H4 (cell line): ENCODE measurements at regions not wholly inside any gene's neighbourhood (a gene's known extent, or its start where the extent isn't known, plus 50 kb on each side); places are given as distances from the start of the nearest gene placed in this dataset.

Experiments
- DNase-seq: peaks from one replicate; pipeline ENCODE4 v3.0.0-alpha.2; 2015; ENCODE audit warnings: low spot score

- no peak for DNase-seq
These were observed 83.6 kb upstream of the PPARA start for GRCh38 chr22:46066691-46067090.

DNA sequence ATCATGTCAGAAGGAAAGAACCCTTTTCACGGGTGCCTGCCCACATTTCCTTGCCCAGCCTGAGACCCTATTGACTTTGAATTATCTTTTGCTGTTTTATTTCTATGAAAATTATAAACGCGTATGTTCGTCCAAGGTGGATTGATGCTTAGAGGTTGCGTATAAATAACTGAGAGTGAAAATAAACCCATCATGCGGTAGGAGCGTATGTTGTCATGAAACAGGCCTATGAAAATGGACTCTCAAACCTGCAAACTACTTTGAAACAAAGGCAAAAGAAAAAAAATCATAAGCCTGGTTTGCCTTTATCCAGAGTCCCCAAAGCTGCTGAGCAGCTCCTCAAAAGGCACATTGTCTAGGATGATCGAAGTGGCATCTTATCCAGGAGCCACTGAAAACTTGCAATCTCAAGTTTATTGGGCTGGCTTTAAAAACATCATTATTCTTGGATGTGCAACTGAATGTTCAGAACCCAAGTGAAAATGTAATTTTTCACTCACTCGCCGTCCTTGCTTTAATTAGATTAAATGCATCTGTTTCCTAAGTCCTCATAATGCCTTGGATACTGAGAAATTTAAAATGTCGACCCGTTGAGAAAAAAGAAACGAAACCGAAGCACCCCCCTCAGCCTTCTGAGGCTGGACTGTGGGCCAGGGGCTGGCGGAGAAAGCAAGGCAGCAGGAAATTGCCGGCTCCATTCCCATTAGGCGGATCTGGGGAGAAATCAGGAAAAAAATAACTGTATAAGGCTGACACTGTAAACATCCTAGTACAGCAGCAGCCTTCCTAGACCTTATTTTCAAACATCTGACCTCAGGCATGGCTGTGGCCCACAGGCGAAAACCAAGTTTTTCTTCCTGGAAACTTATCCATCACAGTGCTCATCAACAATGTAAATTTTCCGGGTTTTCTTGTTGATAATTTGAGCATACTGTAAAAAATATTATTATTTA, 82.9 kb upstream of the PPARA start:
- no peak for DNase-seq

DNA sequence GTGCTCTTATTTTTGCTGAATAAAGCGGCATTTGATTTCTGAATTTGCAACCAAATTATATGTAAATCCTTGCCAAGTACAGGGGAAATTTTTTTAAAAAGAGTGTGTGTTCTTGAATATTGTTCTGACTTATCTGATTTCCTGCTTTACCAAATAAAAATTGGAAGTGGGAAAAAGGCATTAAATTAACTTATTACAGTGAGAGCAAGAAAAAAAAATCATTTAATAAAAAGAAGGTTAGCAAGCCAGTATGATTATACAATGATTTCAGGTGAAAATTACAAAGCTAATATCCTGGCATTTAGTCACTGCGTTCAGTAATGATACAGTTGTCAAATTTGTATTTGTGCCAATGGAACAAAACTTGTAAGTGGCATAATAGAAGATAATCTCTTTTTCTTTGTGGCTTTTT, 82.1 kb upstream of the PPARA start:
- no peak for DNase-seq

DNA sequence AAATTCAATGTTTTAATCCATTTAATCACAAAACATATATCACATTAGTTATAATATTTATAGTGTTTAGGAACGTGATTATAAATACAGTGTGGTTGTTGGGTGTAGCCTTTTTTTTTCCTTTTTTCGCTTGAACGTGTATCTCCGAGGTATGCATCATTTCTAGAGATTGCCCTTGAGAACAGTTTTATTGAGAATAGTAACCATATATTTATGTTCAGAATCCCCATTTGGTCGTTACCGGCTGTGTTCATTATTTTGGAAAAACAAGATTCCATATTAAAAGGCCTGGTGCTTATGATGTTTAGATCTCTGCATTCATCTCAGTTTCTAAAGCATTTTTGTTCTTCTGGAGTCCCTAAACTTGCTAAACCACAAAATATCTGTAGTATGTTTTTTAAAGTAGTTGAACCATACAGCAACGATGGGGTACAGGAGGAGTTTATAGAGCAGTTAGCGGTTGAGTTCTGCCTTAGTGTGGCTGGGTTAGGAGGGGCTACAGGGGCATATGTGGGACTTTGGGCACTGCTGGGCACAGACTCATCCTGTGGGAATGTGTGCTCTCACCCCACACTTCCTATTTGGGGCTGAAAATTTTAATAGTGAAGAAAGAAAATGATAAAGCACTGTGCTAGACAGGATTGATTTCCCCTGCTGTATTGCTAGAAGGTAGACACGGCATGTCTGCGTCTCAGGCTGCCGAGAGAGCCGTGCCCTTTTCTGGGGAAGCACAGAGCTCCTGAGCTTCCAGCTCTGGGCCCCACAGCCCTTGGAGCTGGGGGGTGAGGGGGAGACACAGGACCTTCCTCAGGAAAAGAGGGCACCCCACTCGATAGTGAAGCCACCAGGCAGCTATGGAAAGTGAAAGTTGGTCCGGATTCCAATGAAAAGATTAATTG, 81.5 kb upstream of the PPARA start:
- DNase-seq, result peak; percentile 87

DNA sequence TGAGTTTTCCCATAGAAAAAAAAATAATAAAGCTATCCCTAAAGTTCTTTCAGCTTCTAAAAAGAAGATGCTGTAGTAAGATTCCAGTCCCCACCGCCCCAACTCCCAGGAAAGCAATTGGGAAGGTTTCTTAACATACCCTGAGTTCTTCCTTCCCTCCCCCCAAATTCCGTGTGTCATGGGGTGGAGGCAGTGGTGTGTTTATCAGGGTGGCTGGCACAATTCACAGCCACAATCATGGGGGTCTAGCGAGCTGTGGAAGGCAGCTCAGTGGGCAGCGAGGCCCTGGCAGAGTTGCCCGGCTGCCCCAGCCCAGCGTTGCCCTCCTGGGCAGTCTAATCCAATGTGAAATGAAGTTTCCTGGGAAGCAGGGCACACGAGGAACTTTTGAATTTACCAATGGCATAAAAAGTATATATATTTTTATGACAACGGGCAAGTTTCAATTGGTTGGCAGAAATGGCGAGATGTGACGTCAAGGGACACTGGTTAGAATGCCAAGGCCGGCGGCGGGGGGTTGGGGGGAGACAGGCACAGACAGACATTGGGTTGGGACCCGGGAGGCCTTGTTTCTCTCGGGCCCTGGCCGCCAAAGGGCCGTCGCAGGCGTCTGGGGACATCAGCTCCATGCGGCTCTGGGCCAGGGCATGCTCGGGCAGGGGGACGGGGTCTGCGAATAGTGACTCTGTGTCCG, 80.7 kb upstream of the PPARA start:
- DNase-seq, result peak; percentile 94

- DNase-seq, result no peak
These were observed 80.0 kb upstream of the PPARA start for GRCh38 chr22:46070215-46070802.

DNA sequence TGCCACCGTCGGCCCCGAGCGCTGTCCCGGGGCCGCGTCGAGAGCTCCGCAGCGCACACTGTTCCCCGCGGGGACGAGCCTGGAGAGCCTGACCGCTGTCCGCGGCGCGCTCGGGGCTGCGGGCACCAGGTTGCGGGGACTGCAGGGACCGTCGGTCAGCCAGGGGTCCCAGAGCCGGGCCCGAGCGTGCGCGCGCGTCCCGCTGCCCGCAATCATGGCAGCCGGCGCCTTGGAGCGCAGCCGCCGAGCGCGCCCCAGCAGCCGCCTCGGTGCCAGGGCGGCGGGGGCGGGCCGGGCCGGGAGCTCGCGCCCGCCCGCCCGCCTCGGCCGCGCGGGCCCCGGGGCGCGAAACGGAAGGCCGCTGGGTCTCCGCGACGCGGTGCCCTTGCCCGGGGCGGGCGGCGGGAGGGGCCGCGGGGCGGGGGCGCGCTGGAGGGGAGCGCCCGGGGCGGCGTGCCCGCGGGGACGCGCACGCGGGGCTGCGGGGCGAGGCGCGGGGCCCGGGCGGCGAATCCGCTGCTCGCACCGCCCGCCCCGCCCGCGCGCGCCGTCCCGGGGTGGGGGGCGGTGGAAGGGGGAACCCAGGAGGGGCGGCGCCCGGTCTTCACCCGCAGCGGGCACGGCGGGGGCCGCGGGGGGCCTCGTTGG, 79.4 kb upstream of the PPARA start:
- DNase-seq, result no peak

GRCh38 chr22:46071451-46072109, 78.7 kb upstream of the PPARA start:
- peak; percentile 93 for DNase-seq

DNA sequence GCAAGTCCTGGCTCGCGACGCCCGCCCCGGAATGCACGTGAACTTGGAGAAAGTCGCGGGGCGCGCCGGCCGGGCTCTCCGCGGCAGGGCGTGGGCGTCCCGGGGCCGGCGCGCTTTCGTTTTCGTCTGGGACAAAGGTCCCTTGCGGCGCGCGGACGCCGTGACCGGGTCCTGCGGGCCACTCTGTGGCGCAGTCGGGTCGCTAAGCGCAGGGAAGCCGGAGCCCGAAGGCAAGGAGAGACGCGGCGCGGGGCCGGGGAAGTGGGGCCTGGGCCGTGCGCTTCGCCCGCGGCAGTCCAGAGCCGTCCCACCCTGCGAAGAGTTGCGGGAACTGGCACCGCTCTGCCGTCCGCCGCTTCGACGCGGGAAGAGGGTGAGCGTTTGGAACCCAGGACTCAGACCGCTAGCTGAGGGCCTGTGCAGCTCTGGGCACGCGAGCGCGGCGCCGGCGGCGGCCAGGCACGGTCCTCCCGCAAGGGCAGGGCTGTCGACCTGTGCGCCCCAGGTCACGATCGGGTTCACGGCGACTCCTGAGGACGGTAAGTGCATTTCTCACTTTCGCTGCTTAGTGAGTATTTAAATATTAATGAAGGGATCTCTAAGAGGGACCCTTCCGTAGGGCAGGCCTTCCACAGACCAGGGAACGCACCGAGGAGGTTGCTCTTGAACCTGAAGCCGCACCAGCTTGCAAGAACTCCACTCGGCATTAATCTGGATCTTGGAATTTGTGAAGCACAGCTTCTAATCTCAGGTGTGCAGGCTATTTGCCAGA, 78.0 kb upstream of the PPARA start:
- DNase-seq, result no peak

DNA sequence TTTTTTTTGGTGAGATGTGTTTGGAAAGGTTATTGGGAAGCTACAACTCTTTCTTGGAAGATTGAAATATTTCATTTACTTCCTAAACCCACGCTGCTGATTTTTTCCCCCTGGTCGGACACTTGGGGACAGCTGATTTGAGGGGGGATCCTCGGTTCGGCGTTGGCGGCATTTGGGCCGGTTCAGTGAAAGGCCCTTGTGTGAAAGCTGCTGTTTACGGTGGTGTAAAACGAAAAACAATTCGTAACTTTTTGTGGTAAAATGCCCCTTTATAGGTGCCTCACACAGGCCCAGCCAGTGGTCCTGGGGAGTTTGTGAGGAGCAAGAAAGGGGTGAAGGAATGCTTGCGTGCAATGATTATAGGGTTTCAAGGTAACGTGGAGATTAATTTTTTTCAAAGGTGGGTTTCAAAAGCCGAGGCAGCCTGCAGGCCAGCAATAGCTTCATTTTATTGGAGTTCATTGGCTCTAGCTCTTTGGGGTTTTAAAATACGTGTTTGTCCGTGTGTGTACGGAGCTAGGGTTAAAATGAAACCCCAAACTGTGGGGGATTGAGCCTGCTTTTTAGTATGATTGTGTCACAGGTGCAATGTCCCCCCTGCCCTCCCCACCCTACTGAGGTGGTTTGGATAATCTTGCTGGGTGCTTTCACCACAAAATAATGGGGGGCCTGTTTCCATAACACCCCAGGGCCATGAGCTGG, 77.2 kb upstream of the PPARA start:
- DNase-seq, result no peak

DNA sequence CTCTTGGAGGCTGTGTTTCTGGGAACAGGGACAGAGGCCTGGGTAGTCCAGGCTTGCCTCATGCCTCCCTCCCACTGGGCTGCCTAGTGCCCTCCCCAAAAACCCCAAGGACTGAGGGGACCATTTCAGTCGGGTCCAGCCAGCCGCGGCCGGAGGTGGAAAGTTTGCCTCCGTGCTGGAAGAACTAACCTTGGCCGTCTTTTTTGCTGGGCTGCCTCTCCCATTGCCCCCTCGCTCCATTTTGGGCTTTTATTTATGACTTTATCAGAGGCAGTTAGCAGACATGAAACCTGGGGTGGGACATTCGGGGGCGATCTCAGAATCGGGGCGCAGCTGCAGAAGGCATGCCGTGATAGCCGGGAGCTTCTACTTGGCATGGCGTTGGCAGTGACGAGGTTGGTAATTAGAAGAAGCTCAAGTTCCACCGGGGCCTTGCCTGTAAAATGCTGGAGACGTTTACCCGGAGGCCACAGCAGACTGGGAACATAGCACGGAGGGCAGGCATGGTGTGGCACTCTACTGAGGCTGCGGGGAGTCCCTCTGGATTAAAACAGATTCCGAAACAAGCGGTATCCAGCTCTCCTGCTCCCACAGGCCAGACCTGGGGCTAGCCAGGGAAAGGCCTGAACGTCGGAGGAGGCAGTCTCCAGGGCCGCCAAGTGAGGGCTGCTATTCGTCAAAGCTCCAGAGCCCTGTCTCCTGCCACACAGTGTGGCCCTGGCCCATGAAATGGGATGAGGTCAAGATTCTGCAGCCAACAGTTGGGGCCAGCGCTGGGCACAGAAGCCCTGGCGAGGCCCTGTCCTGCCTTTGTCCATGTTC, 76.4 kb upstream of the PPARA start:
- no peak for DNase-seq

DNA sequence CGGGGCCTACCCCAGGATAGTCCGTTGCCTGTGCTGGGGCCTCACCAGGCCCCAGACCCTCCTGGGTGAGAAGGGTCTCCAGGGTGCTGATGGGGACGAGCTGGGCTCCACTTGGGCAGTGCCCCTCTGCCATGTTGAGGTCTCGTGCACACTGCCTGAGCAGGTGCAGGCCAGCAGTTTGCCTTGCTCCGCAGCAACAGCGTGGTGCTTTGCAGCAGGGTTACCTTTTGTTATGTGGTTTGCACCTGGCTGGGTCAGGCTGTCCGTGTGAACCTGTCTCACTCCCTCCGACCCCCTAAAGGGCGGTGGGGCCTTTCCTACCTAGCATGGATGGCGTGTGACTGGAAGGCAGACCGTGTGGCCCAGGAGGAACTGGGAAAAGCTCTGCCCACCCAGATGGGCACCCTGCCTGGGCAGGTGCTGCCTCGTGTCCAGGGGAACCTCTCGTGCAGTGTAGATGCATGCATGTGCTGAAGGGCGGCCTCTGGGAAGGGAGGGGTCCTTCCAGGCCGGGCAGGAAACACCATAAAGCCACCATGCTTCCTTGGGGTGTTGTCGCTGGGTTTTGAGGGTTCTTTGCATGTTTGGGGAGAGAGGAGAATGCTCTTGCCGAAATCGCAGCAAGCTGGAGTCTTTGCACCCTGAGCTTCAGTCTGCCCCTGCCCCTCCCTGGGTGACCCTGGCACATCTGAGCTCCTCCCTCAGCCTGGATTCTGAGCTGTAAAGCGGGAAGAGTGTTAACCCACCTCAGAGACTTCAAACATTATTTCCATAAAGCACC, 75.4 kb upstream of the PPARA start:
- no peak for DNase-seq

DNA sequence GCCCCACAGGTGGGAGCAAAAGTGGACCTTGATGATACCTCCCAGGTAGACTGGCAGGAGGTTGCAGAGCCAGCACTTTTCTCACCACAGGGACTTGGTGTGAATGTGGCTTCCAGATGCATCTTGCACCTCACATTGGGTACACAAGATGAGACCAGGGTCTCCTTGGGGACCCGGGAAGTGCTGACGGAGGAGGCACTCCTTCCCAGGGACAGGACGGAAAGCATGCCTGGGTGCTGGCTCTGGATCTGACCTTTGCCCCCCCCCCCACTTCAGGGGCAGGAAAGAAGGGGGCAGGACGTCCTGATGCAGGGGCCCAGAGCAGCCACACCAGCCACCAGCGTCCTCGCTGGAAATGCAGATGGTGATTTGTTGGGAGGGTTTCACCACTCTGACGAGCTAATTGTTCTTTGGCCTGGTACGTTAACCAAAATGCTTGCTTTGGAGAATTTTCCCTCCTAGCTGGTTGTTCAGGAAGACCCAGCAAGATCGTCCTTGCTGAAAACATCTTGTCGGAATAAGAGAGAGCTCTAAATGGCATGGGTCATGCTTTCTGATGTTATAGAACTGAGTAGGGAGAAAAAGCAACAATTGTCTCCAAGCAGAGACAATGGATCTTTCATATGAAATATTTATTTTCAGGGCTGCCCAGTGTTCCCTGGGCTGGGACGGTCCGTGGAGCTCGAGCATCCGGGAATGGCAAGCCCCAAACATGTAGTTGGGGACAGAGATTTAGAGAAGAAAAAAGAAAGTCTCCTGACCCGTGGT, 74.4 kb upstream of the PPARA start:
- no peak for DNase-seq

- no peak for DNase-seq
These were observed 73.5 kb upstream of the PPARA start for GRCh38 chr22:46076651-46077339.

GRCh38 chr22:46077669-46078099, 72.6 kb upstream of the PPARA start:
- DNase-seq, result no peak
